ENCODE measurements at regions not wholly inside any gene's neighbourhood (a gene's known extent, or its start where the extent isn't known, plus 50 kb on each side); places are given as distances from the start of the nearest gene placed in this dataset.

GRCh38 chr15:46956456-46956855, 760.8 kb upstream of the SEMA6D start:
- Histone ChIP-seq H3K4me1 (ENCODE audit: control insufficient read depth, insufficient read depth, low read length) (no peaks in the 10 kb centered on the region), H3K4me3 (ENCODE audit: low read depth in 2 of 2, low read length in 2 of 2) (no peak overlapping the region), H3K27me3 (ENCODE audit: control insufficient read depth, insufficient read depth, low read length) (no peaks in the 10 kb centered on the region), H3K36me3 (ENCODE audit: control insufficient read depth, insufficient read depth, low read length) (no peaks in the 10 kb centered on the region), H3K27ac (ENCODE audit: low read length) (no peak overlapping the region), H3K9me3 (ENCODE audit: control insufficient read depth, insufficient read depth, low read depth, low read length) (0 out of 2 replicates have a peak, but pooled peaks cover 3% of the 10 kb centered on the region)
- in situ Hi-C loops (cut with HindIII; ENCODE audit: low pct_unique_long_range_greater_than_20kb, low sequenced_read_pairs) (no loop called here), intact Hi-C loops (cut with micrococcal nuclease; ENCODE audit: unreplicated experiment) (no loop called here)
- DNase-seq (ENCODE audit: low read depth, low spot score) (no peak), ATAC-seq (no peak)
- BruUV-seq (replicated peaks), result no TSS peak
- POLR2A ChIA-PET, result no interaction called here
- CTCF ChIA-PET, result no interaction called here
- TF ChIP-seq TCF7L2 (IDR thresholded peaks at IDR 0.05; ENCODE audit: low read depth, low read length), result no peak
- TF ChIP-seq SIN3A (IDR thresholded peaks at IDR 0.05; ENCODE audit: borderline replicate concordance, insufficient read depth, low read depth, low read length), result no peak
- no peak for TF ChIP-seq POLR2AphosphoS5 (IDR thresholded peaks at IDR 0.05; ENCODE audit: low read depth, low read length)
- TF ChIP-seq REST (IDR thresholded peaks at IDR 0.05; ENCODE audit: insufficient read depth in 1 of 2, low read depth in 2 of 2, low read length in 1 of 2), result no peak
- no peak for TF ChIP-seq CTCF (IDR thresholded peaks at IDR 0.05)

GRCh38 chr15:46956881-46957280, 760.4 kb upstream of the SEMA6D start:
- H3K27ac ChIP-seq (ENCODE audit: low read length), result no peak overlapping the region
- H3K27me3 ChIP-seq (ENCODE audit: control insufficient read depth, insufficient read depth, low read length), result no peaks in the 10 kb centered on the region
- in situ Hi-C loops (cut with HindIII; ENCODE audit: low pct_unique_long_range_greater_than_20kb, low sequenced_read_pairs) (no loop called here), intact Hi-C loops (cut with micrococcal nuclease; ENCODE audit: unreplicated experiment) (no loop called here)
- no peaks in the 10 kb centered on the region for H3K36me3 ChIP-seq (ENCODE audit: control insufficient read depth, insufficient read depth, low read length)
- ATAC-seq (no peak), DNase-seq (ENCODE audit: low read depth, low spot score) (no peak)
- H3K4me1 ChIP-seq (ENCODE audit: control insufficient read depth, insufficient read depth, low read length), result no peaks in the 10 kb centered on the region
- H3K9me3 ChIP-seq (ENCODE audit: control insufficient read depth, insufficient read depth, low read depth, low read length), result 0 out of 2 replicates have a peak, but pooled peaks cover 3% of the 10 kb centered on the region
- no peak overlapping the region for H3K4me3 ChIP-seq (ENCODE audit: low read depth in 2 of 2, low read length in 2 of 2)
- POLR2A ChIA-PET, result no interaction called here
- no TSS peak for BruUV-seq (replicated peaks)
- TF ChIP-seq SIN3A (IDR thresholded peaks at IDR 0.05; ENCODE audit: borderline replicate concordance, insufficient read depth, low read depth, low read length) (no peak), CTCF (IDR thresholded peaks at IDR 0.05) (no peak), POLR2AphosphoS5 (IDR thresholded peaks at IDR 0.05; ENCODE audit: low read depth, low read length) (no peak), TCF7L2 (IDR thresholded peaks at IDR 0.05; ENCODE audit: low read depth, low read length) (no peak), REST (IDR thresholded peaks at IDR 0.05; ENCODE audit: insufficient read depth in 1 of 2, low read depth in 2 of 2, low read length in 1 of 2) (no peak)
- CTCF ChIA-PET, result no interaction called here
